PC-3 (cell line): ENCODE measurements at regions not wholly inside any gene's neighbourhood (a gene's known extent, or its start where the extent isn't known, plus 50 kb on each side); places are given as distances from the start of the nearest gene placed in this dataset.

Experiments used
- CTCF ChIP-seq: fragments of 300-600 bp; sonication (generic); conservative IDR thresholded peaks from 2 replicates; pipeline ENCODE4 v1.5.1; 2017; ENCODE audit warnings: antibody characterized with exemption, low read depth, mild to moderate bottlenecking, low read length
- EZH2 ChIP-seq: fragments of 300-600 bp; sonication (generic); IDR thresholded peaks from one replicate; pipeline ENCODE4 v1.6.1; 2017; ENCODE audit warnings: antibody characterized with exemption, mild to moderate bottlenecking, low read length; ENCODE audit not compliant: unreplicated experiment

- TF ChIP-seq CTCF (no peak), EZH2 (no peak)
Observed at GRCh38 chr11:19603771-19604170, 108.9 kb upstream of the NAV2 start.
